CD8-positive, alpha-beta memory T cell (primary cell): ENCODE measurements at regions not wholly inside any gene's neighbourhood (a gene's known extent, or its start where the extent isn't known, plus 50 kb on each side); places are given as distances from the start of the nearest gene placed in this dataset.

Experiments used
- CTCF ChIA-PET: fragments of 350-600 bp; sonication (Branson Sonifier 250); formaldehyde crosslinking; loops from one replicate; lab custom pipeline; 2021; ENCODE audit warnings: antibody characterized with exemption; lab: Charles Lee
- POLR2A ChIA-PET: fragments of 350-600 bp; sonication (Branson Sonifier 250); formaldehyde crosslinking; loops from one replicate; lab custom pipeline; 2021; ENCODE audit warnings: antibody characterized with exemption; lab: Charles Lee
- DNase-seq, 5 donors: peaks; one replicate each; pipeline versions ENCODE4 v3.0.0 to v3.0.0-alpha.2; 2020 to 2022; ENCODE audit warnings: mixed read lengths in 1 of 5
- H3K27ac ChIP-seq: one replicate; pipeline ENCODE4 v1.7.0; 2013; ENCODE audit warnings: low read depth, mild to moderate bottlenecking, low read length, moderate library complexity
- H3K27me3 ChIP-seq: 2 replicates; pipeline ENCODE4 v1.7.0; 2013; ENCODE audit warnings: low read length, mild to moderate bottlenecking; ENCODE audit not compliant: insufficient read depth, poor library complexity, severe bottlenecking
- H3K36me3 ChIP-seq: 2 replicates; pipeline ENCODE4 v1.7.0; 2013; ENCODE audit warnings: mild to moderate bottlenecking, low read length, moderate library complexity; ENCODE audit not compliant: insufficient read depth
- H3K4me1 ChIP-seq: 2 replicates; pipeline ENCODE4 v1.7.0; 2013; ENCODE audit warnings: mild to moderate bottlenecking, low read length, moderate library complexity; ENCODE audit not compliant: insufficient read depth
- H3K4me3 ChIP-seq: 2 replicates; pipeline ENCODE4 v1.7.0; 2013; ENCODE audit warnings: mild to moderate bottlenecking, low read length
- H3K9me3 ChIP-seq: 2 replicates; pipeline ENCODE4 v1.7.0; 2013; ENCODE audit warnings: mild to moderate bottlenecking, low read length
- H3K27ac Mint-ChIP-seq, 8 donors: one replicate each; pipeline ENCODE4 v1.8.0; 2020 to 2021; ENCODE audit warnings: mixed read lengths in 8 of 8, mild to moderate bottlenecking in 6 of 8, inconsistent platforms in 3 of 8, moderate library complexity in 3 of 8
- H3K27me3 Mint-ChIP-seq, 2 donors: one replicate each; pipeline ENCODE4 v1.8.0; 2020 to 2021; ENCODE audit warnings: mixed read lengths in 2 of 2, mild to moderate bottlenecking in 1 of 2, moderate library complexity in 1 of 2
- H3K36me3 Mint-ChIP-seq, 3 donors: one replicate each; pipeline ENCODE4 v1.8.0; 2020 to 2021; ENCODE audit warnings: mixed read lengths in 3 of 3, inconsistent platforms in 1 of 3, mild to moderate bottlenecking in 1 of 3
- H3K4me1 Mint-ChIP-seq, 3 donors: one replicate each; pipeline ENCODE4 v1.8.0; 2020 to 2021; ENCODE audit warnings: mixed read lengths in 3 of 3, inconsistent platforms in 1 of 3, mild to moderate bottlenecking in 1 of 3
- H3K4me3 Mint-ChIP-seq, 7 donors: one replicate each; pipeline ENCODE4 v1.8.0; 2020 to 2021; ENCODE audit warnings: mixed read lengths in 7 of 7, mild to moderate bottlenecking in 6 of 7, moderate library complexity in 4 of 7, inconsistent platforms in 2 of 7
- H3K9me3 Mint-ChIP-seq, 5 donors: one replicate each; pipeline ENCODE4 v1.8.0; 2020 to 2022; ENCODE audit warnings: mixed read lengths in 5 of 5, mild to moderate bottlenecking in 3 of 5, moderate library complexity in 2 of 5, inconsistent platforms in 1 of 5

DNA sequence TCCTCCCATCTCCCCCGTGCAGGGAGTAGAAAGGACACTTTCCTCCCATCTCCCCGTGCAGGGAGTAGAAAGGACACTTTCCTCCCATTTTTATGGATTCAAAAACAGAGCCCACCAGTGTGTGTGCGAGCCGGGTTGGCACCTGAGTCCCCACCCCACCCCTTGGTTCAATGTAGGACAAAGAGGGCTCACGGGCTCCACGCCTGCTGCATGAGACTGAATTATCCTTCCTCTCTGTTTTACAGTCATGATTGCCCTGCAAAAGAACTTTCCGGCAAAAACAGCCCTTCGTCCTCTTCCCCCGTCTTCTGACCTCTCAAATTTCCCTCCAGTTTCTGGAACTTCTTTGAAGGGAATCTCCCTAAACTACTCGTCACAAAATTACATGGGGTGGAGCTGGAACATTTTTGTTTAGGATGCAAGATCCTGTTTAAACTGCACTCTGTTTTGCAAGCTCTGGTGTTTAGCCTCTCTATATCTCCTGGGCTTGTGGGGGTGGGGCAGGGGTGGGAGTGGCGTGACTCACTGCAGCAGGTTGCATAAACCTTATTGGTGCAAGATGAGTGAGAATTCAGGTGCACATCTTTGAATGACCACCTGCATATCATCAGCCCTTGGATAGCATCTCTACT lies 99.8 kb downstream of the PSMG1 start:
- H3K9me3 Mint-ChIP-seq, result no peaks in the 10 kb centered on the region
- H3K27ac Mint-ChIP-seq, result no peak overlapping the region
- no peaks in the 10 kb centered on the region for H3K9me3 ChIP-seq
- no peaks in the 10 kb centered on the region for H3K36me3 Mint-ChIP-seq
- H3K27ac ChIP-seq, result no peak overlapping the region
- H3K4me1 Mint-ChIP-seq, result no peaks in the 10 kb centered on the region
- CTCF ChIA-PET, result no interaction called here
- no peak for DNase-seq
- no peaks in the 10 kb centered on the region for H3K27me3 ChIP-seq
- POLR2A ChIA-PET, result no interaction called here
- H3K27me3 Mint-ChIP-seq, result peaks cover 8 to 10% of the 10 kb centered on the region in 2 donors
- H3K4me3 ChIP-seq, result no peak overlapping the region
- no peak overlapping the region for H3K4me3 Mint-ChIP-seq
- no peaks in the 10 kb centered on the region for H3K36me3 ChIP-seq
- H3K4me1 ChIP-seq, result no peaks in the 10 kb centered on the region

DNA sequence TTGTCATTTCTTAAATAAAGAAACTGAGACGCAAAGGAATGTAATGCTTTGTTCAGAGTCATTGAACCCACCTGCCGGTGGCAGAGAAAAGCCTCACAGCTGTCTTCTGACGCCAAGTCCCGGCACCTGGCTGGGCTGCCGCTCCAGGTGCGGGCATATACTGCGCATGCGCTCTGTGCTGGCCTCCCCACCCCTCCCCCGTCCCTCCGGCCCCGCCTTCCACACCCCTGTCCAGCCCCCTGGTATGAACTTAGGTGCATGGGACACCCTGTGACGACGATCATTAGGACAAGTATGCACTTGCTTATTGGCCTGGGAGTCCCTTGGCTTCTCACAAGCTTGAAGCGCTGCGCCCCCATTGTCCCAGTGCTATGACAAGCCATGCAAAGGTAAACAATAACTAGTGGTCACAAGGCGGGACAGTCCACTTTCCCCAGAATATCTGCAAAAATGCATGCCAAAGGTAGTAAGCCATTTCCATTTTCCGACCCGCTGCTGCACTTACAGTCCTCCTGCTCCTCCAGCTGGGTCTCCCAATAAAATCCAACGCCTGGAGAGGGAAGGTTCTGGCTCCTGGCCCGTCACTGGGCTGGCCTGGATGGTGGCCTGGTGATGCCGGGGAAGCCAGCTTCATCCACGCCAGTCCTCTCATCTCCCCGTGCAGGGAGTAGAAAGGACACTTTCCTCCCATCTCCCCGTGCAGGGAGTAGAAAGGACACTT lies 100.4 kb downstream of the PSMG1 start:
- Mint-ChIP-seq H3K27ac (no peak overlapping the region), H3K27me3 (peaks cover 8 to 16% of the 10 kb centered on the region in 2 donors), H3K4me1 (no peaks in the 10 kb centered on the region), H3K36me3 (no peaks in the 10 kb centered on the region), H3K4me3 (no peak overlapping the region), H3K9me3 (no peaks in the 10 kb centered on the region)
- DNase-seq, result no peak
- no peak overlapping the region for H3K4me3 ChIP-seq
- no peaks in the 10 kb centered on the region for H3K27me3 ChIP-seq
- H3K9me3 ChIP-seq, result no peaks in the 10 kb centered on the region
- H3K4me1 ChIP-seq, result no peaks in the 10 kb centered on the region
- POLR2A ChIA-PET, result no interaction called here
- no peak overlapping the region for H3K27ac ChIP-seq
- H3K36me3 ChIP-seq, result no peaks in the 10 kb centered on the region
- CTCF ChIA-PET, result no interaction called here

DNA sequence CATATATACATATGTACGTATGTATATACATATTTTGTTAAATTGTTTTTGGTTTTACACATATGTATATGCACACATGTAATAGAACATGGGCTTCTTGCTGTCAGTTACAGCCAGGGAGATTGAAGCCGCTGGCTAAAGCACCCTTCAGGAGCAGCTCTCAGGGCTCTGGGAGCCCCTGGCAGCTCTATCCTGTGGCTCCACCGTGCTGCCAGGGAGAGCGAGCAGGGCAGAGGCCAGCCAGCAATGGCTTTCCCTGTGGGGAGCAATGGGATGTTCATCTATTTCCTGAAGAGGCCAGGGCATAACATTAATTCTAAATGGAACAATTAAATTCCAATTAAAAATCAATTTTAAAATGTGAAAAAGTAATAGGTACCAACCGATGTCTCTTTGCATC lies 102.9 kb downstream of the PSMG1 start:
- CTCF ChIA-PET, result no interaction called here
- H3K4me3 ChIP-seq, result no peak overlapping the region
- H3K36me3 Mint-ChIP-seq, result no peaks in the 10 kb centered on the region
- H3K36me3 ChIP-seq, result no peaks in the 10 kb centered on the region
- no peaks in the 10 kb centered on the region for H3K4me1 Mint-ChIP-seq
- H3K9me3 ChIP-seq, result no peaks in the 10 kb centered on the region
- no peak overlapping the region for H3K4me3 Mint-ChIP-seq
- POLR2A ChIA-PET, result no interaction called here
- no peak overlapping the region for H3K27ac ChIP-seq
- no peaks in the 10 kb centered on the region for H3K4me1 ChIP-seq
- H3K27me3 ChIP-seq, result no peaks in the 10 kb centered on the region
- H3K27ac Mint-ChIP-seq, result no peak overlapping the region
- H3K9me3 Mint-ChIP-seq, result peaks cover 0 to 3% (median 0%) of the 10 kb centered on the region in 5 donors
- peaks cover 9 to 23% of the 10 kb centered on the region in 2 donors for H3K27me3 Mint-ChIP-seq
- no peak for DNase-seq

DNA sequence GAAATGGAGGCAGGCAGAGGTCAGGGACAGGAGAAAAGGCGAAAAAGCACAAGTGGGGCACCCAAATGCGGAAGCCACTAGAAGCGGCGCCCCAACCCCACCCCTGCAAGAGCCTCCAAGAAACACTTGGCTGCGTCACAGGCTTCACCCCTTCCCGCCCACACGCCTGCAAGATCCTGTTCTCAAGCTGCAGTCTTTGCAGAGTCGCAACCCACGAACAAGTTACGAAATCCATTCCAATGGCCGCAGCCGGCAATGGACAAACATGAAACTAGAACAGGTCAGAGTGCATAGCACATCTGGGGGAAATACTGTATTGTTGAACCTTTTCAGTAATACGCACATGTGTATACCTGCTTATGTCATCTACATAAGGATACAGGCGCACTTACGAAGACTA lies 103.6 kb downstream of the PSMG1 start:
- CTCF ChIA-PET, result no interaction called here
- H3K36me3 ChIP-seq, result no peaks in the 10 kb centered on the region
- H3K4me1 Mint-ChIP-seq, result no peaks in the 10 kb centered on the region

DNA sequence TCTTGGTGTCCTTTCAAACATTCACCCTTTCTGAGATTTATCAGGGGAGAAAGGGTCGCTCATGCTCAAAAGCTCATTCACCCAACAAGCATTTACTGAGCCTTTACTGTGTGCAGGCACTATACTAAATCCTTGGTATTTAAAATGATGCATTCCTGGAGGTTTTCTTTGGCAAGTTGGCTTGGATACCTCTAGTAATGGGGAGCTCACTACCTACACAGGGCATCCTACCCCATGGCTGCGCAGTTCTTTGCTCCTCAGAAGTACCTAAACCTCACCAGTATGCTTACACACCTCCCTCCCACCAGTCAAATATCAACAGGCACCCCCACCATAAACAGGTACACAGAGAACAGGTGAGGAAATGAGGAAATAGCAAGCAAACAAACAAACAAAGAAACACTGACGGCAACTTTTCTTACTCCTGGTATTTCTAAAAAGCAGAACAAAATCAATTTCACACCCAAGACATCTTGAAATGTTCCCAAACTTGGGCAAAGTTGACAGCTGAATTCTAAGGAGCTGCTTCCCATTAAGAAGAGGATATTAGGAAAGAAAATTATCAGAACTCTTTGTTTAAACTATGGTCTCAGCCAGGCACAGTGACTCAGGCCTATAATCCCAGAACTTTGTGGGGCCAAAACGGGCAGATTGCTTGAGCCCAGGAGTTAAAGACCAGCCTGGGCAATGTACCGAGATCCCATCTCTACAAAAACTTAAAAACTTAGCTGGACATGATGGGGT lies 104.8 kb downstream of the PSMG1 start:
- Mint-ChIP-seq H3K27me3 (peaks cover 7 to 28% of the 10 kb centered on the region in 2 donors), H3K9me3 (peaks cover 2 to 7% (median 4%) of the 10 kb centered on the region in 5 donors), H3K4me1 (no peaks in the 10 kb centered on the region), H3K27ac (no peak overlapping the region), H3K4me3 (no peak overlapping the region), H3K36me3 (no peaks in the 10 kb centered on the region)
- Histone ChIP-seq H3K36me3 (no peaks in the 10 kb centered on the region), H3K9me3 (no peaks in the 10 kb centered on the region), H3K4me1 (no peaks in the 10 kb centered on the region), H3K27ac (no peak overlapping the region), H3K27me3 (no peaks in the 10 kb centered on the region), H3K4me3 (no peak overlapping the region)
- DNase-seq, result no peak
- ChIA-PET POLR2A (no interaction called here), CTCF (no interaction called here)

More for the DNA sequence above, 103.6 kb downstream of the PSMG1 start:
- DNase-seq, result no peak
- Histone ChIP-seq H3K27me3 (no peaks in the 10 kb centered on the region), H3K27ac (no peak overlapping the region), H3K9me3 (no peaks in the 10 kb centered on the region), H3K4me3 (no peak overlapping the region), H3K4me1 (no peaks in the 10 kb centered on the region)
- peaks cover 2 to 5% (median 4%) of the 10 kb centered on the region in 5 donors for H3K9me3 Mint-ChIP-seq
- no peaks in the 10 kb centered on the region for H3K36me3 Mint-ChIP-seq
- no peak overlapping the region for H3K27ac Mint-ChIP-seq
- POLR2A ChIA-PET, result no interaction called here
- peaks cover 9 to 23% of the 10 kb centered on the region in 2 donors for H3K27me3 Mint-ChIP-seq
- H3K4me3 Mint-ChIP-seq, result no peak overlapping the region

DNA sequence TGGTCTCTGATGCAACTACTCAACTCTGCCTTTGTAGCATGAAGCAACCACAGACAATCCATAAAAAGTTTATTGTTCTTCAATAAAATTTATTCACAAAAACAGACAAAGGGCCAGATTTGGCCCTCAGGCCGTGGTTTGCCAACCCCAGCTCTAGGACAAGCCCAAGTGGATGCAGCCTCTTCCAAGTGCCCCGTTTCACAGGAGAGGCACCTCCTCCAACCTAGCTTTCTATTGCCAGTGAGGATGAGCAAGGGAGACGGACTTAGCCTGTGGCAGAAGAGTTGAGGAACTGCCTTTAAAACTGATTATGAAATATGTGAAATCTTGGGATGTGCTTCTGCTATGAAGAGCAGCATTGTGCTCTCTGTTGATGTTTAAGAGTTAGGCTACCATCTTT lies 105.4 kb downstream of the PSMG1 start:
- Histone ChIP-seq H3K4me3 (no peak overlapping the region), H3K9me3 (no peaks in the 10 kb centered on the region), H3K36me3 (no peaks in the 10 kb centered on the region), H3K27me3 (no peaks in the 10 kb centered on the region), H3K27ac (no peak overlapping the region), H3K4me1 (no peaks in the 10 kb centered on the region)
- Mint-ChIP-seq H3K27ac (no peak overlapping the region), H3K27me3 (peaks cover 7 to 28% of the 10 kb centered on the region in 2 donors), H3K4me3 (no peak overlapping the region), H3K36me3 (no peaks in the 10 kb centered on the region), H3K9me3 (peaks cover 2 to 7% (median 4%) of the 10 kb centered on the region in 5 donors), H3K4me1 (no peaks in the 10 kb centered on the region)
- DNase-seq, result no peak
- CTCF ChIA-PET, result no interaction called here
- POLR2A ChIA-PET, result no interaction called here

DNA sequence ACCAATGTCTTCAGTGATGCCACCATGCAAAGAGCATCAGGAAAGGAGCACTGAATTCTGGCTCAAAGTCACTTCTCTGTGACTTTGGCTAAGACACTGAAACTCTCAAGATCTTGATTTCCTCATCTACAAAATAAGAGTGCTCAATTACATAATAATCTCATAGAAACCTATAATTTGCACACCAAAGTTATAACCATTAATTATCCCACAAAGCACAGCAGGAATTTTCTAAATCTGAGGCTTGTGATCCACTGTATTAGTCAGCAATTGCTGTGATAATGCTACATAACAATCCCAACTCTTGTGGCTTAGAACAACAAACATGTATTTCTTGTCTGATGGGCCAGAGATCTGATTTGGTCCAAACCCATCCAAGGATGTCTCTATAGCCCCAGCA lies 108.7 kb downstream of the PSMG1 start:
- Histone ChIP-seq H3K4me1 (no peaks in the 10 kb centered on the region), H3K4me3 (no peak overlapping the region), H3K27me3 (no peaks in the 10 kb centered on the region), H3K36me3 (no peaks in the 10 kb centered on the region), H3K27ac (no peak overlapping the region), H3K9me3 (no peaks in the 10 kb centered on the region)
- CTCF ChIA-PET, result no interaction called here
- no peak for DNase-seq
- no peak overlapping the region for H3K4me3 Mint-ChIP-seq
- no peaks in the 10 kb centered on the region for H3K36me3 Mint-ChIP-seq
- H3K27ac Mint-ChIP-seq, result no peak overlapping the region
- peaks cover 2 to 7% (median 4%) of the 10 kb centered on the region in 5 donors for H3K9me3 Mint-ChIP-seq
- POLR2A ChIA-PET, result no interaction called here
- H3K27me3 Mint-ChIP-seq, result peaks cover 2 to 34% of the 10 kb centered on the region in 2 donors
- no peaks in the 10 kb centered on the region for H3K4me1 Mint-ChIP-seq

DNA sequence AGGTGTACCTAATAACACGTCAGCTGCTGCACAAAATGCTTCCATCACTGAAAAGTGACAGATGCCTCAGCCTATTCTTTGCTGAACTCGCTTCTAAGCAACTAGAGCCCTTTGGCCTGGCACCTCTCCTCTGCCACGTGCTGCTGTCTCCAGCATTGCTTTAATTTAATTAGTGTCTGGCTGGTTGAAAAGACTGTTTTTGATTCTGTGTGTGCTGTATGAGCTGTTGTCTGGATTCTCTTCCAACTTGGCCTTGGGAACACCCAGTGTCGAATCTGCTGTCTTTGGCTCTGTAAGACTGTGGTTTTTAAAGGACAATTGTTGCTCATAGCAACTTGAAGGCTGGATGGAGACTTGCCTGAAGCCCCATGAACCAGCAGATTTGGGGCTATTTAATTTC lies 109.5 kb downstream of the PSMG1 start:
- H3K4me3 Mint-ChIP-seq, result no peak overlapping the region
- peaks cover 2 to 7% (median 4%) of the 10 kb centered on the region in 5 donors for H3K9me3 Mint-ChIP-seq
- Histone ChIP-seq H3K4me1 (no peaks in the 10 kb centered on the region), H3K36me3 (no peaks in the 10 kb centered on the region), H3K27me3 (no peaks in the 10 kb centered on the region), H3K9me3 (no peaks in the 10 kb centered on the region), H3K27ac (no peak overlapping the region), H3K4me3 (no peak overlapping the region)
- no peaks in the 10 kb centered on the region for H3K36me3 Mint-ChIP-seq
- H3K4me1 Mint-ChIP-seq, result no peaks in the 10 kb centered on the region
- POLR2A ChIA-PET, result no interaction called here
- DNase-seq, result no peak
- H3K27ac Mint-ChIP-seq, result peak overlapping the region in 1 of 8 donors; percentile 50
- peaks cover 2 to 26% of the 10 kb centered on the region in 2 donors for H3K27me3 Mint-ChIP-seq
- CTCF ChIA-PET, result no interaction called here
